ENCODE measurements at regions not wholly inside any gene's neighbourhood (a gene's known extent, or its start where the extent isn't known, plus 50 kb on each side); places are given as distances from the start of the nearest gene placed in this dataset.

DNA sequence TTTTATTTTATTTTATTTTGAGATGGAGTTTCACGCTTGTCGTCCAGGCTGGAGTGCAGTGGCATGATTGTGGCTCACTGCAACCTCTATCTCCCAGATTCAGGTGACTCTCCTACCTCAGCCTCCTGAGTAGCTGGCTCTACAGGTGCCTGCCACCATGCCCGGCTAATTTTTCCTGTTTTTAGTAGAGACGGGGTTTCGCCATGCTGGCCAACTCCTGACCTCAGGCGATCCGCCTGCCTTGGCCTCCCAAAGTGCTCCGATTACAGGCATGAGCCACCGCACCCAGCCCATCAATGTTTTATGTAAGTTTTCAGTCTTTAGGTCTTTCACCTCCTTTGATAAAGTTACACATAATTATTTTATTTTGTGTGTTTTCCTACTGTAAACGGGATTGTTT is 154.6 kb downstream of the COPRS start:
- Histone ChIP-seq H3K27ac (no peak overlapping the region), H3K4me3 (no peak overlapping the region), H3K9me3 (no peaks in the 10 kb centered on the region), H3K36me3 (no peaks in the 10 kb centered on the region), H3K4me1 (no peaks in the 10 kb centered on the region), H3K27me3 (no peaks in the 10 kb centered on the region)
- TF ChIP-seq, protein P1, sequence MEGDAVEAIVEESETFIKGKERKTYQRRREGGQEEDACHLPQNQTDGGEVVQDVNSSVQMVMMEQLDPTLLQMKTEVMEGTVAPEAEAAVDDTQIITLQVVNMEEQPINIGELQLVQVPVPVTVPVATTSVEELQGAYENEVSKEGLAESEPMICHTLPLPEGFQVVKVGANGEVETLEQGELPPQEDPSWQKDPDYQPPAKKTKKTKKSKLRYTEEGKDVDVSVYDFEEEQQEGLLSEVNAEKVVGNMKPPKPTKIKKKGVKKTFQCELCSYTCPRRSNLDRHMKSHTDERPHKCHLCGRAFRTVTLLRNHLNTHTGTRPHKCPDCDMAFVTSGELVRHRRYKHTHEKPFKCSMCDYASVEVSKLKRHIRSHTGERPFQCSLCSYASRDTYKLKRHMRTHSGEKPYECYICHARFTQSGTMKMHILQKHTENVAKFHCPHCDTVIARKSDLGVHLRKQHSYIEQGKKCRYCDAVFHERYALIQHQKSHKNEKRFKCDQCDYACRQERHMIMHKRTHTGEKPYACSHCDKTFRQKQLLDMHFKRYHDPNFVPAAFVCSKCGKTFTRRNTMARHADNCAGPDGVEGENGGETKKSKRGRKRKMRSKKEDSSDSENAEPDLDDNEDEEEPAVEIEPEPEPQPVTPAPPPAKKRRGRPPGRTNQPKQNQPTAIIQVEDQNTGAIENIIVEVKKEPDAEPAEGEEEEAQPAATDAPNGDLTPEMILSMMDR (IDR thresholded peaks at IDR 0.05), result no peak
- DNase-seq (ENCODE audit: low spot score), result no peak

DNA sequence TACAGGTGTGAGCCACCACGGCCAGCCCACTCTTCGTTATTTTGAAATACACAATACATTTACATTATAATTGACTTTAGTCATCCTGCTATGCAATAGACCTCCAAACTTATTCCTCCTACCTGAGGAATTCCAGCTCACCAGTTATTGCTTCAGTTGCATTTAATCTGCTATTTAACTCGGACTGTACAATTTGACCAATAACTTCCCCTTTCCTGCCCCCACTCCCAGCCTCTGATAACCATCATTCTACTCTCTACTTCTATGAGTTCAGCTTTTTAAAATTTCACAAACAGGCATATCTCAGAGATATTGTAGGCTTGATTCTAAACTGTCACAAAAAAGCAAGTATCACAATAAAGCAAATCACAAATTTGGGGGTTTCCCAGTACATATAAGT is 157.0 kb downstream of the COPRS start:
- Histone ChIP-seq H3K36me3 (no peaks in the 10 kb centered on the region), H3K9me3 (no peaks in the 10 kb centered on the region), H3K27ac (no peak overlapping the region), H3K27me3 (no peaks in the 10 kb centered on the region), H3K4me3 (no peak overlapping the region), H3K4me1 (peaks cover 0 to 6% of the 10 kb centered on the region in 2 donors)
- TF ChIP-seq, protein P1 (IDR thresholded peaks at IDR 0.05), result no peak
- no peak for DNase-seq (ENCODE audit: low spot score)

DNA sequence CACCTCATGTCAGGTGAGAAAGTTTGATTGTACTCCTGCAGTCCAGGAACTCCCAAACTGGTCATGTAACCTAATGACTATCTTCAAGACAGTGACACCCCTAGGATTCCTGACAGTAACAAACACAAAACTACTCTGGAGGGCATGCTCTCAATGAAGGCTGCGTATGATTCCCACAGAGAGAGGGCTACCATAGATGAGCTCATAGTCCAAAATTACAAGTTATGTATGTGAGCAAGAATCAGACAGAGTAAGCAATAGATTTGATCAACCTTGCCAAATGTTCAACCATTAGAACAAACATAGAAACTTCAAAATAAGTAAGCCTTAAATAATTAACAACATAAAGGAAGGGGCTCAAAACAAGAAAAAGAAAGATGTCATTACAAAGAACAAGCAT is 158.1 kb downstream of the COPRS start:
- DNase-seq (ENCODE audit: low spot score), result no peak
- H3K27ac ChIP-seq, result no peak overlapping the region
- H3K9me3 ChIP-seq, result no peaks in the 10 kb centered on the region
- H3K36me3 ChIP-seq, result no peaks in the 10 kb centered on the region
- no peaks in the 10 kb centered on the region for H3K27me3 ChIP-seq
- peaks cover 0 to 17% of the 10 kb centered on the region in 2 donors for H3K4me1 ChIP-seq
- TF ChIP-seq, protein P1 (IDR thresholded peaks at IDR 0.05), result no peak
- no peak overlapping the region for H3K4me3 ChIP-seq

DNA sequence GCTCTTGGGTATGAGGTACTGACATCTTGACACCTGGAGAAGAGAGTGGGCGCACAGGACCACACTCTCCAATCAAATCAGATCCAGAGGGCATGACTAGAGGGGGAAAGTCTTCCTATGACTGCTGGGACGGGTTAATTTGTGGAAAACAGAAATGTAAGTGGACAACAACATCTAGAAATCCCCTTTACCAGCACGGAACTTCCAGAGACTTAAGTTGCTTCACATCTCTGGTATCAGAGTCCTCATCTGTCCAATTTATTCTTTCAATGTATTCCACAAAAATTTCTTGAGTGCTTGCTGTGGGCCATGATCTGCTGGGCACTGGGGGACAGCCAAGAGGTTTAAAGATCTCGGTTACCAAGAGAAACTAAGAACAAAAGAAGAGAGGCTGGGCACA is 159.2 kb downstream of the COPRS start:
- Histone ChIP-seq H3K36me3 (no peaks in the 10 kb centered on the region), H3K9me3 (no peaks in the 10 kb centered on the region), H3K27ac (no peak overlapping the region), H3K27me3 (no peaks in the 10 kb centered on the region), H3K4me1 (peaks cover 0 to 28% of the 10 kb centered on the region in 2 donors), H3K4me3 (no peak overlapping the region)
- DNase-seq (ENCODE audit: low spot score), result peak; percentile 1
- TF ChIP-seq, protein P1 (IDR thresholded peaks at IDR 0.05), result no peak

DNA sequence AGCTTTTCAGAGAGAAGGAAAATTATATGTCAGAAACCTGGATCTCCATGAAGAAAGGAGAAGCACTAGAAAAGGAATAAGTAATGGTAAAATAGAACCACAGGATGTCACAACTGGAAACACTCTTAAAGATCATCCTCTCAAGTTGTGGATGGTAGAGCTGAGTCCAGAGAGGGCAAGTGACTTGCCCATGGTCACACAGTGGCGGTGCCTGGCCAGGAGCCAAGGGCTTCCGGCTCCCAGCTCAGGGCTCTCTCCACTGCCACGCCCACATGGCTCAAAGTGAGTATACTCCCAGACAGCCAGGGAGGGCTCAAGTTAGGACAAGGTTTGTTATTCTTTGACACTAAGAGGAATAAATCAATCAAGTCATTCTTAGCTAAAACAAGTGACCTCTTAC is 159.8 kb downstream of the COPRS start:
- H3K27me3 ChIP-seq, result no peaks in the 10 kb centered on the region
- DNase-seq (ENCODE audit: low spot score), result peak; percentile 9
- H3K9me3 ChIP-seq, result no peaks in the 10 kb centered on the region
- peaks cover 0 to 30% of the 10 kb centered on the region in 2 donors for H3K4me1 ChIP-seq
- no peak overlapping the region for H3K4me3 ChIP-seq
- no peak overlapping the region for H3K27ac ChIP-seq
- TF ChIP-seq, protein P1 (IDR thresholded peaks at IDR 0.05), result no peak
- H3K36me3 ChIP-seq, result no peaks in the 10 kb centered on the region

DNA sequence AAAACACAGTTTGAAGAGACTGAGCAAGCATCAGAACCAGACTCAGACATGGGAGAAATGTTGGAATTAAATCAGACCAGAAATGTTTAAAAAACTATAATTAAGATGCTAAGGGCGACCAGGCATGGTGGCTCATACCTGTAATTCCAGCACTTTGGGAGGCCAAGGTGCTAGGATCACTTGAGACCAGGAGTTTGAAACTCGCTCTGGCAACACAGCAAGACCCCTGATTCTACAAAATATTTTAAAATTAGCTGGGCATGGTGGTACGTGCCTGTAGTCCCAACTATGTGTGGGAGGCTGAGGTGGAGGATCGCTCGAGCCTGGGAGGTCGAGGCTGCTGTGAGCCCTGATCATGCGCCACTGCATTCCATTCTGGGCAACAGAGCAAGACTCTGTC is 160.3 kb downstream of the COPRS start:
- TF ChIP-seq, protein P1 (IDR thresholded peaks at IDR 0.05), result no peak
- Histone ChIP-seq H3K27me3 (no peaks in the 10 kb centered on the region), H3K36me3 (no peaks in the 10 kb centered on the region), H3K4me3 (no peak overlapping the region), H3K4me1 (peaks cover 0 to 35% of the 10 kb centered on the region in 2 donors), H3K9me3 (no peaks in the 10 kb centered on the region), H3K27ac (no peak overlapping the region)
- DNase-seq (ENCODE audit: low spot score), result peak; percentile 30
